Stimulated activated CD8-positive, alpha-beta memory T cell treated with anti-CD3 and anti-CD28 coated beads, Interleukin-2, amount 100 ng/mL, for 1 hour (primary cell): ENCODE measurements at regions not wholly inside any gene's neighbourhood (a gene's known extent, or its start where the extent isn't known, plus 50 kb on each side); places are given as distances from the start of the nearest gene placed in this dataset.
"Not testable (repeated sequence)": the region's sequence is repeated elsewhere in the genome, so short reads cannot be mapped to it uniquely, and the experiment has no call there.

ENCODE experiments used
- DNase-seq, 2 donors: peaks; one replicate each; pipeline ENCODE4 v3.0.0-alpha.2; 2020; ENCODE audit warnings: low read depth in 2 of 2

- no peak for DNase-seq
Observed at GRCh38 chr1:5638582-5638981, 353.6 kb downstream of the NPHP4 start.

DNA sequence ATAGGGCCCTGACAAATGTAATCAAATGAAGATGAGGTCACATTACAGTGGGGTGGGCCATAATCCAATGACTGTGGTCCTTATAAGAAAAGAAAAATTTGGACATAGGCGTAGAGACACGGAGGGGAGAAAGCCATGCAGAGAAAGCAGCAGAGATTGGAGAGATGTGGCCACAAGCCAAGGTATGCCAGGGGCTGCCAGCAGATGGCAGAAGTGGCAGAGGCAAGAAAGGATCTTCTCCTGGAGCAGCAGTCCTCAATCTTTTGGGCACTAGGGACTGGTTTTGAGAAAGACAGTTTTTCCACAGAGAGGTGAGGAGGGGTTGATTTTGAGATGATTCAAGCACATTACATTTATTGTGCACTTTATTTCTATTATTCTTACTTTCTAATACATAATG, 355.1 kb downstream of the NPHP4 start:
- DNase-seq, result no peak

GRCh38 chr1:5634893-5635292, 357.3 kb downstream of the NPHP4 start:
- DNase-seq, result no peak

GRCh38 chr1:5632814-5633213, 359.4 kb downstream of the NPHP4 start:
- no peak for DNase-seq

DNA sequence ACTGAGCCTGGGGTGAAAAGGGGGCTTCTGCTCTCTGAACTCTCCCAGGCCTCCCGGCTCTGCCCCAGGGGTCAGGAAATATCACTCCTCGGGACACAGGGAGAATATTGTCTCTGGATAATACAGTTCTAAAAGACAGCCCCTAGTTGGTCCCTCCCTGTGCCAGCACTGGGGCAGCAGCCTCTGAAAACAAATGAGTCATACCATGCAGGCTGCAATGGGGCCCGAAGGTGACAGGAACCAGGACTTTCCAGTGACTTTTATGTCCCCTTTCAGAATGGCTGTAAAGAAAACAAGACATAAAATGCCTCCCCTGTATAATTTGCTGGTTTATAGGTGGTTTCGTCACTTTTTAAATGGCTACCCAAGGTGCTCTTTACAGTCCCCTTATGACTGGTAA, 360.0 kb downstream of the NPHP4 start:
- no peak for DNase-seq

GRCh38 chr1:5628416-5628815, 363.8 kb downstream of the NPHP4 start:
- no peak for DNase-seq

GRCh38 chr1:5623399-5623798, 368.8 kb downstream of the NPHP4 start:
- DNase-seq, result no peak

DNA sequence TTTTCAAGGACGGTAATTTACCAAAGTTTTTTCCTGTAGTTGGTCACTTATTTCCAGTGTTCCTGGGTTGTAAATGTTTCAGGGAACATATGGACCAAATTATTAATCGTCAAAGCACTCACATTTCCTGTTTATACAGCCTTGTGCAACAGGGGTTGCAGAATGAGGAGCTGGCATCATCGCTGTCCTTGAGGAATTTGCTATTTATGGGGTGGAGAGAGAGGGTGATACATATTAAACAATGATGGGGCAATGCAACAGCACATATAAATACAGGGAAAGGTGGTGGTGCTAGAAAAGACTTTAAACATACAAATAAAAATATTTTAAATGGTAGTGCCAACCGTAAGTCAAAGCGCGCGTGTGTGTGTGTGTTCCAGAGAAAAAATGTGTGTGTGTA, 369.8 kb downstream of the NPHP4 start:
- DNase-seq, result no peak

DNA sequence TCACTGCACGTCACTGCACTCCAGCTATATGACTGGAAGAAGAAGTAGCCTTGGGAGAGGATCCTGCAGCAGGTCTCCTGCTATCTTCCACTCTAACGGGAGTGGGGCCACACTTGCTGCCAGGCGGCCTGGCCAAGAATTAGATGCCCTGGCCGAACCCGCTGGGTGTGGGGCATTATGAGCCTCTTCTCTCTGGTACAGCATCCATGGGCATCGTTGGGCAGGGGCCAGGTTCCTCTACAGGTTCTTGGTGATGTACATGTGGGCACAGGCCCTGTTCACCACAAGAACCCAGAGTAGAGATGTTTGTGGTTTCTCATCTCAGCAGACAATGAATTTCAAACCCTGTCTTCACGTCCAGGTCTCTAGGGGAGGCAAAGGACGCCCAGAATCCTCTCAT, 370.5 kb downstream of the NPHP4 start:
- DNase-seq, result no peak

- DNase-seq, result no peak
Observed at GRCh38 chr1:5620997-5621396, 371.2 kb downstream of the NPHP4 start.

DNA sequence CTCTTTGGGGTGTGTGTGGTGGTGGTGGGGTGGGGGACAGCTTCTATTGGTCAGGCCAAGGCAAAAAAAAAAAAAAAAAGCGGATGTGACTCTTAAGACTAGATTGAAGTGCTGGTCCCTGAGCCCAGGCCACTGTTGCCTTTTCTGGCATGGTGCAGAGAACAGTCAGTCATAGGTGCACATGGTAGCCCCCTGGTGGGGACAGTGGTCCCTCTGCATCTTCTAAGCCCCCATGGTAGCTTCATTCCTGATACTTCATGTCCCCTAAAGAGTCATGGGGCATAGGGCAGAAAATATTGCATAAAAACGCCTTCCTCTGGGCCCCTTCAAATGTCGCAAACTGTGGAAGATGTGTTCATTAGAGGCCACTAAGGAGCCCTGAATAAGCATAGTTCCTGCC, 371.8 kb downstream of the NPHP4 start:
- no peak for DNase-seq

GRCh38 chr1:5619469-5619868, 372.8 kb downstream of the NPHP4 start:
- DNase-seq, result no peak

- DNase-seq, result no peak
Observed at GRCh38 chr1:5617546-5617945, 374.7 kb downstream of the NPHP4 start.

- no peak for DNase-seq
Observed at GRCh38 chr1:5617179-5617520, 375.1 kb downstream of the NPHP4 start.

- DNase-seq, result no peak
Observed at GRCh38 chr1:5616366-5617178, 375.7 kb downstream of the NPHP4 start.

DNA sequence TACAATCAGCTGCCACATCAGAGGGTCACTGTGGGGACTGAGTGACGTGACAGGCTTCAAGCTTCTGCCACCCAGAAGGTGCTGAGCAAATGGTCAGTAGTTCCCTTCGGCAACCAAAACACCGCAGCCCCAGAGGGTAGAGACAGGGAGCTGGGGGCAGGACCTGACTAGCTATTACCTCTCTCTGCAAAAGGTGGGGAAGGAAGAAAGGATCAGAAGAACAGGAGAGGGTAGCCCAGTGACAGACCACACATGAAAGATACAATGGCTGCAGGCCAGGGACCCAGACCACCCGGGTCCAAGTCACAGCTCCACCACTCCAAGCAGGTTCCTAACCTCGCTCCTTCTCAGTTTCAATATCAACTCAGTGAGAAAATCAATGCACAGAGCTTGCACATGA, 377.1 kb downstream of the NPHP4 start:
- DNase-seq, result no peak

GRCh38 chr1:5613900-5614299, 378.3 kb downstream of the NPHP4 start:
- DNase-seq, result no peak

DNA sequence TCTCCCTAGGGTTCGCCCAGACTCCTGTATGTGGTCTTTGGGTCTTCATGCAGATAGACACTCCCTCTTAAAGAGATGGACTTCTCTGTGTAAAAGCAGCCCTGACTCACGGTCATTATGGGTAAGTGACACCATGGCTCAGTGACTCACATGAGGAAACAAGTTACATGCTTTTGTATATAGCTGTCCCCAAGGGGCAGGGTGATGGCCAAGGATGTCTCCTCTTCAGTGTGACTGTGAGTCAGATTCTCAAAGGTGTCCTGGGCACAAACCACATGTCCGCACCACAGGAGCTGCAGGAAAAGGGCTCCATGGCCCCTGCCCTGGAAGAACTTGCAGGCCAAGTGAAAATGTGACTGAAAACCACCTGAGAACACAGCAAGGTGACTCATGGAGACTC, 380.4 kb downstream of the NPHP4 start:
- DNase-seq, result no peak

- no peak for DNase-seq
Observed at GRCh38 chr1:5611431-5611830, 380.8 kb downstream of the NPHP4 start.

GRCh38 chr1:5610432-5610831, 381.8 kb downstream of the NPHP4 start:
- no peak for DNase-seq

GRCh38 chr1:5603353-5604104, 388.7 kb downstream of the NPHP4 start:
- DNase-seq, result no peak

DNA sequence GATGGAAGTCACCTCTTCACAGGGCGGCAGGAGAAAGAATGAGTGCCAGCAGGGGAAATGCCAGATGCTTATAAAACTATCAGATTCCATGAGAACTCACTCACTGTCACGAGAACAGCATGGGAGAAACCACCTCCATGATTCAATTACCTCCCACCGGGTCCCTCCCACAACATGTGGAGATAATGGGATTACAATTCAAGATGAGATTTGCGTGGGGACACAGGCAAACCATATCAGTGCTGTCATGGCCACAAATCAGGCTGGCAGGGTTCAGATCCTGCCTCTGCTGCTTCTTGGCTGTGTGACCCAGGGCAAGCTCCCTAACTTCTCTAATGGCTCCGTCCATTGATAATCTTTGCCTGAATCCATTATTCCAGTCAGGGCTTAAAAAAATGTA, 389.5 kb downstream of the NPHP4 start:
- not testable (repeated sequence) for DNase-seq

GRCh38 chr1:5601516-5601915, 390.7 kb downstream of the NPHP4 start:
- no peak for DNase-seq
